Skin of body (tissue), 1 donor: ENCODE measurements at regions not wholly inside any gene's neighbourhood (a gene's known extent, or its start where the extent isn't known, plus 50 kb on each side); places are given as distances from the start of the nearest gene placed in this dataset.

Experiments used
- DNase-seq: peaks from one replicate; lab custom pipeline; 2025; lab: John Stamatoyannopoulos, UW

- no peak for DNase-seq
Measured at GRCh38 chr4:95985791-95986550, 146.1 kb downstream of the PDHA2 start.

- DNase-seq, result no peak
Measured at GRCh38 chr4:95987851-95988250, 148.0 kb downstream of the PDHA2 start.

GRCh38 chr4:95998311-95998710, 158.4 kb downstream of the PDHA2 start:
- no peak for DNase-seq

GRCh38 chr4:96003951-96004740, 164.3 kb downstream of the PDHA2 start:
- DNase-seq, result no peak

GRCh38 chr4:96009427-96010119, 169.7 kb downstream of the PDHA2 start:
- DNase-seq, result no peak

GRCh38 chr4:96012687-96013086, 172.8 kb downstream of the PDHA2 start:
- DNase-seq, result no peak

GRCh38 chr4:96016634-96017299, 176.9 kb downstream of the PDHA2 start:
- DNase-seq, result no peak

GRCh38 chr4:96025011-96025410, 185.1 kb downstream of the PDHA2 start:
- DNase-seq, result no peak

- DNase-seq, result no peak
Measured at GRCh38 chr4:96035727-96036126, 195.8 kb downstream of the PDHA2 start.

GRCh38 chr4:96036781-96037180, 196.9 kb downstream of the PDHA2 start:
- DNase-seq, result no peak

- DNase-seq, result no peak
Measured at GRCh38 chr4:96037705-96038104, 197.8 kb downstream of the PDHA2 start.

GRCh38 chr4:96039217-96039616, 199.3 kb downstream of the PDHA2 start:
- no peak for DNase-seq

- DNase-seq, result no peak
Measured at GRCh38 chr4:96039803-96040436, 200.0 kb downstream of the PDHA2 start.

GRCh38 chr4:96044971-96045370, 205.1 kb downstream of the PDHA2 start:
- DNase-seq, result no peak

- no peak for DNase-seq
Measured at GRCh38 chr4:96052827-96053226, 212.9 kb downstream of the PDHA2 start.

GRCh38 chr4:96056346-96056934, 216.5 kb downstream of the PDHA2 start:
- no peak for DNase-seq

- DNase-seq, result no peak
Measured at GRCh38 chr4:96063639-96064038, 223.7 kb downstream of the PDHA2 start.

- no peak for DNase-seq
Measured at GRCh38 chr4:96073461-96073860, 233.6 kb downstream of the PDHA2 start.

- no peak for DNase-seq
Measured at GRCh38 chr4:96092151-96092705, 252.3 kb downstream of the PDHA2 start.

GRCh38 chr4:96093057-96093456, 253.2 kb downstream of the PDHA2 start:
- no peak for DNase-seq
